ENCODE measurements at regions not wholly inside any gene's neighbourhood (a gene's known extent, or its start where the extent isn't known, plus 50 kb on each side); places are given as distances from the start of the nearest gene placed in this dataset.

GRCh38 chr13:85031771-85032170 is 767.4 kb downstream of the SLITRK6 start:
- no peak for DNase-seq

- DNase-seq, result no peak
Measured at GRCh38 chr13:85028035-85028434, 771.2 kb downstream of the SLITRK6 start.

GRCh38 chr13:85019121-85019520 is 780.1 kb downstream of the SLITRK6 start:
- DNase-seq, result no peak

- no peak for DNase-seq
Measured at GRCh38 chr13:85013006-85013405, 786.2 kb downstream of the SLITRK6 start.

GRCh38 chr13:85009447-85009846 is 789.8 kb downstream of the SLITRK6 start:
- DNase-seq, result no peak

- no peak for DNase-seq
Measured at GRCh38 chr13:84999252-84999651, 800.0 kb downstream of the SLITRK6 start.

GRCh38 chr13:84998681-84999080 is 800.5 kb downstream of the SLITRK6 start:
- no peak for DNase-seq

GRCh38 chr13:84997858-84998257 is 801.4 kb downstream of the SLITRK6 start:
- DNase-seq, result no peak

GRCh38 chr13:84994582-84994981 is 804.6 kb downstream of the SLITRK6 start:
- no peak for DNase-seq

GRCh38 chr13:84985860-84986259 is 813.4 kb downstream of the SLITRK6 start:
- no peak for DNase-seq

GRCh38 chr13:84983321-84983720 is 815.9 kb downstream of the SLITRK6 start:
- no peak for DNase-seq

- no peak for DNase-seq
Measured at GRCh38 chr13:84980571-84980970, 818.6 kb downstream of the SLITRK6 start.

- no peak for DNase-seq
Measured at GRCh38 chr13:84978851-84979250, 820.4 kb downstream of the SLITRK6 start.

- no peak for DNase-seq
Measured at GRCh38 chr13:84973661-84974060, 825.6 kb downstream of the SLITRK6 start.

- no peak for DNase-seq
Measured at GRCh38 chr13:84972907-84973306, 826.3 kb downstream of the SLITRK6 start.

- no peak for DNase-seq
Measured at GRCh38 chr13:84962849-84963248, 836.4 kb downstream of the SLITRK6 start.

GRCh38 chr13:84962141-84962750 is 837.0 kb downstream of the SLITRK6 start:
- no peak for DNase-seq

- no peak for DNase-seq
Measured at GRCh38 chr13:84961023-84961422, 838.2 kb downstream of the SLITRK6 start.

GRCh38 chr13:84959818-84960217 is 839.4 kb downstream of the SLITRK6 start:
- no peak for DNase-seq

- DNase-seq, result no peak
Measured at GRCh38 chr13:84954636-84955035, 844.6 kb downstream of the SLITRK6 start.

- no peak for DNase-seq
Measured at GRCh38 chr13:84951128-84951527, 848.1 kb downstream of the SLITRK6 start.

GRCh38 chr13:84946192-84946591 is 853.0 kb downstream of the SLITRK6 start:
- no peak for DNase-seq

GRCh38 chr13:84940798-84941197 is 858.4 kb downstream of the SLITRK6 start:
- no peak for DNase-seq

GRCh38 chr13:84940167-84940566 is 859.1 kb downstream of the SLITRK6 start:
- DNase-seq, result no peak

- no peak for DNase-seq
Measured at GRCh38 chr13:84934911-84935310, 864.3 kb downstream of the SLITRK6 start.

- no peak for DNase-seq
Measured at GRCh38 chr13:84933797-84934196, 865.4 kb downstream of the SLITRK6 start.

Measured in NCI-H146 (cell line).